Neural cell (in vitro differentiated cells): ENCODE measurements at regions not wholly inside any gene's neighbourhood (a gene's known extent, or its start where the extent isn't known, plus 50 kb on each side); places are given as distances from the start of the nearest gene placed in this dataset.

Experiments used
- H2AFZ ChIP-seq: fragments of 200-600, 300-800 bp; sonication (generic), shearing (Covaris generic); 2 replicates; pipeline ENCODE4 v1.6.0; 2014; ENCODE audit warnings: low read depth, mild to moderate bottlenecking, antibody characterized with exemption, low read length, moderate library complexity
- H3F3A ChIP-seq: fragments of 200-600 bp; shearing (Covaris generic); 2 replicates; pipeline ENCODE4 v1.6.1; 2016; ENCODE audit warnings: mild to moderate bottlenecking, moderate library complexity, mixed read lengths, antibody characterized with exemption, low read length; ENCODE audit not compliant: insufficient read depth, poor library complexity, severe bottlenecking
- H3K27ac ChIP-seq: fragments of 200-600, 300-800 bp; sonication (generic), shearing (Covaris generic); 2 replicates; pipeline ENCODE4 v1.5.1; 2014; ENCODE audit warnings: mild to moderate bottlenecking, low read length, moderate library complexity
- H3K27me3 ChIP-seq: fragments of 300-800, 200-600 bp; sonication (generic), shearing (Covaris generic); 2 replicates; pipeline ENCODE4 v1.6.0; 2014; ENCODE audit warnings: mild to moderate bottlenecking, low read depth, low read length, moderate library complexity; ENCODE audit not compliant: insufficient read depth
- H3K36me3 ChIP-seq: fragments of 300-800, 200-600 bp; sonication (generic), shearing (Covaris generic); 2 replicates; pipeline ENCODE4 v1.5.1; 2014; ENCODE audit warnings: mild to moderate bottlenecking, antibody characterized with exemption, low read length, moderate library complexity; ENCODE audit not compliant: insufficient read depth
- H3K4me2 ChIP-seq: fragments of 300-800, 200-600 bp; sonication (generic), shearing (Covaris generic); 2 replicates; pipeline ENCODE4 v1.6.0; 2014; ENCODE audit warnings: mild to moderate bottlenecking, low read length
- H3K4me3 ChIP-seq: fragments of 300-800, 200-600 bp; sonication (generic), shearing (Covaris generic); 2 replicates; pipeline ENCODE4 v1.5.1; 2014; ENCODE audit warnings: mild to moderate bottlenecking, low read length, moderate library complexity
- H3K79me2 ChIP-seq: fragments of 200-600 bp; shearing (Covaris generic); replicated peaks from 2 replicates; pipeline ENCODE4 v1.6.0; 2014; ENCODE audit warnings: mild to moderate bottlenecking, low read length, moderate library complexity; ENCODE audit not compliant: insufficient read depth
- H3K9ac ChIP-seq: fragments of 300-800, 200-600 bp; sonication (generic), shearing (Covaris generic); 2 replicates; pipeline ENCODE4 v1.6.1; 2016; ENCODE audit warnings: mild to moderate bottlenecking, low read length, mixed read lengths
- H3K9me2 ChIP-seq: fragments of 200-600 bp; shearing (Covaris generic); 2 replicates; pipeline ENCODE4 v1.6.1; 2016; ENCODE audit warnings: mild to moderate bottlenecking, low read length, mixed read lengths; ENCODE audit not compliant: insufficient read depth
- H3K9me3 ChIP-seq: fragments of 200-600, 300-800 bp; sonication (generic), shearing (Covaris generic); 2 replicates; pipeline ENCODE4 v1.6.1; 2016; ENCODE audit warnings: mild to moderate bottlenecking, mixed run types, low read length, moderate library complexity, mixed read lengths
- H4K20me1 ChIP-seq: fragments of 200-600 bp; shearing (Covaris generic); 2 replicates; pipeline ENCODE4 v1.6.1; 2016; ENCODE audit warnings: mild to moderate bottlenecking, mixed run types; ENCODE audit not compliant: insufficient read depth
- CTCF ChIP-seq: fragments of 450-650 bp; IDR thresholded peaks from 2 replicates; pipeline ENCODE4 v1.5.1; 2014; ENCODE audit warnings: antibody characterized with exemption, mild to moderate bottlenecking, moderate library complexity; ENCODE audit not compliant: poor library complexity, severe bottlenecking
- EP300 ChIP-seq: fragments of 450-650 bp; conservative IDR thresholded peaks from 2 replicates; pipeline ENCODE4 v1.6.1; 2014; ENCODE audit warnings: antibody characterized with exemption, mild to moderate bottlenecking, moderate library complexity; ENCODE audit not compliant: poor library complexity, severe bottlenecking
- EZH2 ChIP-seq: fragments of 200-600, 300-800 bp; shearing (Covaris generic), sonication (generic); IDR thresholded peaks from 2 replicates; pipeline ENCODE4 v1.6.1; 2014; ENCODE audit warnings: antibody characterized with exemption, low read length, borderline replicate concordance, mild to moderate bottlenecking; ENCODE audit not compliant: insufficient read depth, poor library complexity, severe bottlenecking
- MXI1 ChIP-seq: fragments of 450-650 bp; conservative IDR thresholded peaks from 2 replicates; pipeline ENCODE4 v1.6.1; 2014; ENCODE audit warnings: antibody characterized with exemption, mild to moderate bottlenecking; ENCODE audit not compliant: poor library complexity, severe bottlenecking
- POLR2AphosphoS5 ChIP-seq: IDR thresholded peaks from 2 replicates; pipeline ENCODE4 v1.6.1; 2012
- RAD21 ChIP-seq: fragments of 450-650 bp; conservative IDR thresholded peaks from 2 replicates; pipeline ENCODE4 v1.6.1; 2014; ENCODE audit warnings: antibody characterized with exemption, mild to moderate bottlenecking, moderate library complexity
- REST ChIP-seq: IDR thresholded peaks from 2 replicates; pipeline ENCODE4 v1.6.1; 2012; ENCODE audit warnings: borderline replicate concordance
- SMC3 ChIP-seq: fragments of 450-650 bp; conservative IDR thresholded peaks from 2 replicates; pipeline ENCODE4 v1.6.1; 2014; ENCODE audit warnings: antibody characterized with exemption, mild to moderate bottlenecking, moderate library complexity; ENCODE audit not compliant: poor library complexity
- TAF1 ChIP-seq: IDR thresholded peaks from 2 replicates; pipeline ENCODE4 v1.6.1; 2012; ENCODE audit warnings: low read depth

- no peak for TF ChIP-seq REST
Measured at GRCh38 chr1:181318858-181319235, 164.5 kb upstream of the CACNA1E start (continued).

- Histone ChIP-seq H3K4me2 (no peak overlapping the region), H3K9me3 (no peaks in the 10 kb centered on the region), H3F3A (no peaks in the 10 kb centered on the region), H3K27me3 (peaks cover 45% of the 10 kb centered on the region), H3K36me3 (no peaks in the 10 kb centered on the region), H3K27ac (no peak overlapping the region), H3K9me2 (no peaks in the 10 kb centered on the region), H3K4me3 (no peak overlapping the region), H3K79me2 (no peaks in the 10 kb centered on the region), H3K9ac (no peak overlapping the region), H2AFZ (no peak overlapping the region), H4K20me1 (no peaks in the 10 kb centered on the region)
- TF ChIP-seq CTCF (no peak), MXI1 (no peak), POLR2AphosphoS5 (no peak), SMC3 (no peak), TAF1 (no peak), REST (no peak), RAD21 (no peak), EP300 (no peak), EZH2 (no peak)
Measured at GRCh38 chr1:181319907-181320306, 163.4 kb upstream of the CACNA1E start.
